GM12874 (cell line): ENCODE measurements at regions not wholly inside any gene's neighbourhood (a gene's known extent, or its start where the extent isn't known, plus 50 kb on each side); places are given as distances from the start of the nearest gene placed in this dataset.

ENCODE experiments used
- CTCF ChIP-seq: IDR thresholded peaks from 2 replicates; pipeline ENCODE4 v1.5.1; 2011; ENCODE audit warnings: low read depth, mild to moderate bottlenecking, control low read depth, low read length, moderate library complexity; ENCODE audit not compliant: insufficient read depth

GRCh38 chr12:71230542-71230941, 72.7 kb upstream of the TSPAN8 start:
- no peak for TF ChIP-seq CTCF

DNA sequence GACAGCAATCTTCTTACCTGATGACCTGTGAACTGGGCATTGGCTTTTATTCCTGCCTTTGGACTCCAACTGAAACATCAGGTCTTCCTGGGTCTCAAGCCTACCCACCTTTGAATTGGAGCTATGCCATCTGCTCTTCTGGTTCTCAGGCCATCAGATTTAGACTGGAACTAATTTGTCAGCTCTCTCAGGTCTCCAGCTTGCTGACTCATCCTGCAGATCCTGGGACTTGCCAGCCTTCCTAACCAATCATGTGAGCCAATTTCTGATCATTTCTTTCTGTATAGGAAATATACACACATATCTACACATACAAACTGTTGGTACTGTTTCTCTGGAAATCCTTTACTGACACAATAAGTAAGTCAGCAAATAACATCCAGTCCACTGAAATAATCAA, 65.3 kb upstream of the TSPAN8 start:
- TF ChIP-seq CTCF = no peak

GRCh38 chr12:71222436-71222835, 64.6 kb upstream of the TSPAN8 start:
- TF ChIP-seq CTCF = no peak

- TF ChIP-seq CTCF = no peak
These were observed 62.5 kb upstream of the TSPAN8 start for GRCh38 chr12:71220260-71220659.

GRCh38 chr12:71219224-71219623, 61.4 kb upstream of the TSPAN8 start:
- TF ChIP-seq CTCF = no peak

DNA sequence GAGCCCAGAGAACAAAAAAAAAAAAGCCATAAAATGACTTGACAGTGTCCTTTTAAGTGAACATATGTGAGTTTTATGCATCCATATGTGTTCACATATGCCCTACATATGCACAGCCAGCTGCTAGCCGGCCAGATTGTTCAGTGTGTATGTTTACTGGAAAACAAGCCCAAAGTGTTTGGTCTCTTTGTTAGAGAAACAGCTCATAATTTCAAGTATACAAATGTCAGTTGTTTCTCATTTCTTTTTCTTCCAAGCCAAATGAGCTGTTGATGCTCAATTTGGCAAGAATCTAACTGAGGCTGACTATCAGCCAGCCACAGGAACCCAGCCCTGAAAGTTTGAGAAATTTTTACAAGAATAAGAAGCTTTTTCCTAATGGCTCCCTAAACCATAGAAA, 60.8 kb upstream of the TSPAN8 start:
- no peak for TF ChIP-seq CTCF

- peak; percentile 26; the same call in 1 of the 2 replicates for TF ChIP-seq CTCF
These were observed 59.2 kb upstream of the TSPAN8 start for GRCh38 chr12:71216725-71217579.
